IgD-negative memory B cell (primary cell): ENCODE measurements at regions not wholly inside any gene's neighbourhood (a gene's known extent, or its start where the extent isn't known, plus 50 kb on each side); places are given as distances from the start of the nearest gene placed in this dataset.
A peak's percentile ranks its signal among the peaks of the same experiment; 100 is the strongest.

ENCODE experiments used
- H3K27ac Mint-ChIP-seq, 3 donors: one replicate each; pipeline ENCODE4 v1.8.0; 2020 to 2022; ENCODE audit warnings: mild to moderate bottlenecking in 3 of 3, mixed read lengths in 3 of 3, moderate library complexity in 1 of 3
- H3K27me3 Mint-ChIP-seq: one replicate; pipeline ENCODE4 v1.8.0; 2021; ENCODE audit warnings: mixed read lengths
- H3K36me3 Mint-ChIP-seq: one replicate; pipeline ENCODE4 v1.8.0; 2020; ENCODE audit warnings: mild to moderate bottlenecking, mixed read lengths
- H3K4me1 Mint-ChIP-seq, 3 donors: one replicate each; pipeline ENCODE4 v1.8.0; 2020 to 2022; ENCODE audit warnings: mixed read lengths in 3 of 3, mild to moderate bottlenecking in 1 of 3
- H3K4me3 Mint-ChIP-seq, 4 donors: one replicate each; pipeline ENCODE4 v1.8.0; 2020 to 2022; ENCODE audit warnings: mild to moderate bottlenecking in 4 of 4, mixed read lengths in 4 of 4, moderate library complexity in 3 of 4
- H3K9me3 Mint-ChIP-seq, 3 donors: one replicate each; pipeline ENCODE4 v1.8.0; 2020 to 2021; ENCODE audit warnings: mixed read lengths in 3 of 3, mild to moderate bottlenecking in 1 of 3

DNA sequence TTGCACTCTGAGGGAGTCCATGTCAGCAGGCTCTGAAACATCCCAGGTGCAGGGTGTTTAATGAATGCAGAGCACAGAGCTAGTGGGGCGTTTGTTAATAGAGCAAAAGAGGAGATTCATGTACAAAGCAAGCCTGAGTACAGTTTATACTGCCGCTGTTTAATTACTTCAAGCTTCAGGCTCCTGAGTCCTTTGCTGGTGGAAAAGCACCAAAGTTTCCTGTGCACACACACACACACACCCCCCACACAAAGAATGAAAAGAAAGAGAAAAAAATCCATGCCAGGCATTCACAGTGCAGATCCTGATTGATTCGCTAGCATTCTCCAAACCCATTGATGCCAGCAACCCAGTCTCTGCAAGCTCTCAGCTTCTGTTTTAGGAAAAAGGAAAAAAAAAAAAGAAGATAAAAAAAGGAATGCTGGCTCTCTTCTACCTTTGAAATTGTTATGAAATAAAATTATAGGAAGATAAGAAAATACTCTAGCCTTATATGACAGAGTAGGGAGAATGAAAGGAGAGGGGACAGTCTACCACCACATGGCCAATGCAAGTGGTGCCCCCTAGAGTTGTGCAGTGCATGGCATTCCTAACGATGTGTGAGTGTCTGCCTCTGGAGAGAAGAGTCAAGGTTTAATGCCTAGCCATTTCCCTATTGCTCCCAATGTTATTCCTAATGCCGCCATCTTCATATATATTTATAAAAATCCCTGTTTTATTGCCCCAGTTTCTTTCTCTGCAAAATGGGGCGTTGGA lies 216.5 kb downstream of the TMEM114 start:
- H3K4me3 Mint-ChIP-seq, result no peak overlapping the region

DNA sequence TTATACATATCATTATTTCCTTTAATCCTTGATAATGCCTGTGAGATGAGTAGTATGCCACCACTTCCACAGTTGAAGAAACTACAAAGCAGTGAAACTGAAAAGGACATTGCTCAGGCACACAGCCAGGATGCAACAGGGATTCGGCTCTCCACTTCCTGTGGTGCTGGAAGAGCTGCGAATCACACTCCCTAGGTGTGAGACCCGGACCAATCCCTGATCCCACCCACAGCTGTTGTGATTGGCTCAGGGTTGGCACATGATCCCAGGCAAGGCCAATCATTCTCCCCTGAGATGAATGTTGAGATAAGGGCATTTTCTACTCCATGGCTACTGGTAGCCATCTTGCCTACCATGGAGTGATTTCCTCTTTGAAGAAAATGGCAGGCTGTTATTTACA lies 218.2 kb downstream of the TMEM114 start:
- no peak overlapping the region for H3K27ac Mint-ChIP-seq
- H3K4me3 Mint-ChIP-seq, result no peak overlapping the region
- peaks cover 7 to 13% (median 9%) of the 10 kb centered on the region in 3 donors for H3K9me3 Mint-ChIP-seq
- H3K27me3 Mint-ChIP-seq, result no peaks in the 10 kb centered on the region
- H3K36me3 Mint-ChIP-seq, result no peaks in the 10 kb centered on the region
- H3K4me1 Mint-ChIP-seq, result no peaks in the 10 kb centered on the region

More for the DNA sequence above, 216.5 kb downstream of the TMEM114 start:
- Mint-ChIP-seq H3K4me1 (no peaks in the 10 kb centered on the region), H3K36me3 (no peaks in the 10 kb centered on the region), H3K27ac (no peak overlapping the region), H3K9me3 (peaks cover 4 to 9% (median 6%) of the 10 kb centered on the region in 3 donors), H3K27me3 (no peaks in the 10 kb centered on the region)

DNA sequence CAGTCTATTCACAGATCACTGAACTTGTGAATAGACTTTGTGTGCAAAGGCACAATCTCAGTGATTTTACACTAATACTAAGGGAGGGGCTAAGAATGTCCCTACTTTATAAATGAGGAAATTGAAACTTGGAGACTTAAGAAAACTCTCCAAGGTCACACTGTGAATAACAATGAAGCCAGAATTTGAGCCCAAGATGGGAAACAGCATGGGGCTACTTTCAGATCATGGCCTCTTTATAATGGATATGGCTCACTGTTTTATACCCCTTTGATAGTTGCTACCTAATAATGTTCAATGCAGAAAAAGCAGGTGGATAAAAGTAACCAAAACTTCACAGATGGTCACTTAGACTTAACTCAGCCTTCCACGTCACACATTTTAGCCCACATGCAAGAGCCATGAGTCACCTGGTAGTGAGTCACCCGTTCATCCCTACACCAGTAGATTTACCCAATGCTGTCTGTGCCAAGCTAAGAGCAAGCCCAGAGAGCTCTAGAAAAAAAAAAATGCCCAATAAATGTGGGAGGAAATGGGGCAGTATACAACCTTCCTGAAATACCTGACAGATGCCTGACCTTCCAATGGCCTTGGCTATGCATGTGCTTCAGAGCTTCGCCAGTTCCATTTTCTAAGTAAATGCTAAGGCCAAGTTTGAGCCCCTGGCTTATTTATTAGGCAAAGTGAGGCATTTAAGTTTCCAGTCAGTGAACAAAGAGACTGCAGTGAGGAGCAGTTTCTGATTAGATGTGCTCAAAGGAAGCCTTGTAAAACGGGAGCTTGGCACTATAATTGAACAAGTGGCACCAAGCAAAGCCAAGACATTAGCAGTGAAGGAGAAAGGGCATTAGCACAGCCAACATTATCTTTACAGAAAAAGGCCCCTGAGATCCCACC lies 219.7 kb downstream of the TMEM114 start:
- Mint-ChIP-seq H3K9me3 (peaks cover 7 to 15% (median 15%) of the 10 kb centered on the region in 3 donors), H3K36me3 (no peaks in the 10 kb centered on the region), H3K27me3 (no peaks in the 10 kb centered on the region), H3K4me3 (no peak overlapping the region), H3K4me1 (no peaks in the 10 kb centered on the region), H3K27ac (peak overlapping the region in 1 of 3 donors; percentile 16)

DNA sequence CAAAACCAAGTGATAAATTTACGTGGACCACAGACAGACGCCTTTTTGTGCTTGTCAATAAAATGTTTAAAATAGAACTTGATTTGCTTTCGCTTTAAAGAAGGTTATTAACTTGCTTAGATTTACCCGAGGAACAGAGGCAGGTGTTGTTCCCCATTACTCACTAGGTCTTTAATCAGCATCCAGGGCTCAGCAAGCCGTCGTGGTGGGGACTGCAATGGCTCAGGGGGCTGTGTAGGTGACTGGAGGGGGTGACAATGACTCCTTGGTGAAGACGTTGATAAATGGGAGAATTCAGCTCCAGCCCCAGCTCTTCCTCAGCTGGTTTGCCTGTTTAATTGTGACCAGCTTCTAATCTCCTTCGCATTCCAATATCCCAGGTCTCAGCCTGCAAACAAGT lies 231.4 kb downstream of the TMEM114 start:
- H3K27ac Mint-ChIP-seq, result no peak overlapping the region
- no peak overlapping the region for H3K4me3 Mint-ChIP-seq
- H3K9me3 Mint-ChIP-seq, result peaks cover 0 to 4% (median 1%) of the 10 kb centered on the region in 3 donors
- no peaks in the 10 kb centered on the region for H3K4me1 Mint-ChIP-seq
- no peaks in the 10 kb centered on the region for H3K27me3 Mint-ChIP-seq
- H3K36me3 Mint-ChIP-seq, result no peaks in the 10 kb centered on the region

DNA sequence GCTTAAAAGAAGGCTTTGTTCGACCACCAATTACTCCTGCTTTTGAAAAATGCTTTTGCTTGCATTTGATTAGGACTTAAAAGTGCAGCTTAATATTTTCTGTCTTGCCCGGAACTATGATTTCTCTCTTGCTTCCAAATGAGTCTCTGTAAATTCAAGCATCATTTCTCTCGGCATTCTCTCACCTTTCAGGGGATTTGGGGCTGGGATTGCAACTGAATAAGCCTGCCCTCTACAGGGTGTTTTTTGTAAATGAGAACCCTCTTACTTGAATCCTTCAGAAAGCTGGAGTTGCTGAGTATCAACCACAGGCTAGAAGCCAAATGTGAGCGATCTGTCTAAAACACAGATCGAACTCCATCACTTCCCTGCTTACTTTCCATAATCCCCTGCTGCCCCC lies 234.6 kb downstream of the TMEM114 start:
- Mint-ChIP-seq H3K4me1 (no peaks in the 10 kb centered on the region), H3K27me3 (no peaks in the 10 kb centered on the region), H3K27ac (no peak overlapping the region), H3K4me3 (no peak overlapping the region), H3K36me3 (peaks cover 2% of the 10 kb centered on the region), H3K9me3 (peaks cover 0 to 4% (median 4%) of the 10 kb centered on the region in 3 donors)

DNA sequence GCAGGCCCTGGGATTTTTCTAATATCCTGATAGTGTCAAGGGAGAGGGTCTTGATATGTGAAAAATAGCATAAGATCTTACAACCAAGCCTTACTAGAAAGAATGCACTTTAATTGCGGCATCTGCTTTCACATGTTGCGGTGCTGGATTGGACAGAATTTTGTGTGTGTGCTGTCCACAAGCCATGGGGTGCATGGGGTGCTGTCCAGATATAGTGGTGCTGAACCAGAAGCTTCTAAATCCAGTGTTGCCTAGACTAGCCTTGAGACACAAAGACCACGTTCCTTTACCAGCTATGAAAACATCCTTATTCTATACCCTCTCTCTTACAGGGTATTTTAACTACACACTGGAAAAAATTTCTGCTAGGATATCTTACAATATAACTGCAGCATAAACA lies 244.0 kb downstream of the TMEM114 start:
- Mint-ChIP-seq H3K27ac (no peak overlapping the region), H3K4me3 (no peak overlapping the region), H3K9me3 (peaks cover 7 to 11% (median 11%) of the 10 kb centered on the region in 3 donors), H3K36me3 (no peaks in the 10 kb centered on the region), H3K4me1 (no peaks in the 10 kb centered on the region), H3K27me3 (no peaks in the 10 kb centered on the region)

DNA sequence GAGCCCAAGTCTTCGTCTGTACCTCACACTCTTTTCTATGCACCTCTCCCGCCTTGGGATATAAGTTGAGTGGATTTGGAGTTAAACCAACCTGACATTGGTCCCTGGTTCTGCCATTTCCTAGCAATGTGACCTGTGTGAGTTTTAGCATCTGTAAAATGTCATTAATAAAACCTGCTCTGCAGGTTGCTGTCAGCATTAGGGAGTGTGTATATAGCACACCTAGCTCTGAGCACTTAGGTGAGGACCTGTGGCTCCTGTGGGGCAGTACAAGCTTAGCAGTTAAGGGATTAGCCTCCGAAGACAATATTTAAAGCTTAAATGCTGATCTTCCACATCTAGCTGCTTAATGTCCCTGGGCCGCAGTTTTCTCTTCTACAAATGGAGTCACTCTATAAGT lies 248.0 kb downstream of the TMEM114 start:
- Mint-ChIP-seq H3K9me3 (peaks cover 8 to 16% (median 13%) of the 10 kb centered on the region in 3 donors), H3K27ac (no peak overlapping the region), H3K27me3 (no peaks in the 10 kb centered on the region), H3K4me1 (no peaks in the 10 kb centered on the region), H3K36me3 (no peaks in the 10 kb centered on the region), H3K4me3 (no peak overlapping the region)

DNA sequence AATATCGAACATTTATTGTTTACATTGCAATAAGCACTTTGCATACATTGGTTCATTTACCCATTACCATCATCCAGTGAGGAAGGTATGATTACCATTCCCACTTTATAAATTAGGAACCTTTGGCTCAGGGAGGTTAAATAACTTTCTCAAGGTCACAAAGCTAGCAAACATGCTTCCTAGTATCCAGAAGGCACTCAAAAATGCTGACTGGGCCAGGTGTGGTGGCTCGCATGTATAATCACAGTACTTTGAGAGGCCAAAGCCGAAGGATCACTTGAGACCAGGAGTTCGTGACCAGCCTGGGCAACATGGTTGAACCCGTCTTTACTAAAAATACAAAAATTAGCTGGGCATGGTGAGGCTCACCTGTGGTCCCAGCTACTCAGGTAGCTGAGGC lies 259.6 kb downstream of the TMEM114 start:
- no peaks in the 10 kb centered on the region for H3K4me1 Mint-ChIP-seq
- H3K27ac Mint-ChIP-seq, result no peak overlapping the region
- H3K4me3 Mint-ChIP-seq, result no peak overlapping the region
- H3K36me3 Mint-ChIP-seq, result no peaks in the 10 kb centered on the region
- H3K9me3 Mint-ChIP-seq, result peaks cover 0 to 17% (median 4%) of the 10 kb centered on the region in 3 donors
- no peaks in the 10 kb centered on the region for H3K27me3 Mint-ChIP-seq

DNA sequence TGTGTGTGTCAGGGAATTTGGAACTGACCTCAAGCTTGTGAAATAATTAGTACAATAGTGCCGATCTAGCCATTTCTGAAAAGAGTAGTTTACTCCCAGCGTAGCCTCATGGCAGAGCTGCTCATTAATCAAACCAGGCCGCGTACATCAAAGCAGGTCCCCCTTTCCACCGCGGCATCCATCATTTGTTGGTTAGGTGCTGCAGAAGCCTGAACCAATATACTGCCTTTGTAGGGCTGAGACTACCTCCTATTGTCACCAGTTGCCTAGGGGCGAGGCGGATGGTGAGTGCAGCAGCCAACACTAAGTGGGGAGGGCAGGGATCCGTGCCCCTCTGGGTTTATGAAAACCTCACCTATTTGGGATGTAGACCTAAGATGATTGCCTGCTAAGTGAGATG lies 264.1 kb downstream of the TMEM114 start:
- no peaks in the 10 kb centered on the region for H3K27me3 Mint-ChIP-seq
- H3K27ac Mint-ChIP-seq, result no peak overlapping the region
- H3K4me1 Mint-ChIP-seq, result no peaks in the 10 kb centered on the region

DNA sequence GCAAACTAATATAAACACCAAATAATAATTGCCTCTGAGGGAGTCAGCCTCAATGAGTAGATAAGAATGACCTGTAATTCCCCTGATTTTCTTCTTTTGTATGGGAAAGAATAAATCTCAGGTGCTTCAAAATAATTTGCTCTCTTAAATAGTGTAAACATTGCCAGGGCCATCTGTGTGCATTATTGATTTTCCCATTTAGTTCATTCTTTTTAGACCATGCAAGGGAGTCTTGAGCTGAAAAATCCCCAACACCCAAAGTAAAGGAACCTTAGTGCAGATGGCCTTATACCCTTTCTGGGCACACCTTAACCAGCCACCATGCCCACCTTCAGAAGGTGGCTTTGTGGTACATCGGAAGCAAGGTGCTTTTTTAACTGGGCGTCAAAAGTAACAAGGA lies 267.2 kb downstream of the TMEM114 start:
- H3K4me1 Mint-ChIP-seq, result no peaks in the 10 kb centered on the region
- peaks cover 6 to 12% (median 11%) of the 10 kb centered on the region in 3 donors for H3K9me3 Mint-ChIP-seq
- H3K36me3 Mint-ChIP-seq, result no peaks in the 10 kb centered on the region
- no peak overlapping the region for H3K27ac Mint-ChIP-seq
- H3K4me3 Mint-ChIP-seq, result no peak overlapping the region
- no peaks in the 10 kb centered on the region for H3K27me3 Mint-ChIP-seq

More for the DNA sequence above, 264.1 kb downstream of the TMEM114 start:
- Mint-ChIP-seq H3K4me3 (no peak overlapping the region), H3K36me3 (no peaks in the 10 kb centered on the region), H3K9me3 (peaks cover 6 to 17% (median 11%) of the 10 kb centered on the region in 3 donors)

DNA sequence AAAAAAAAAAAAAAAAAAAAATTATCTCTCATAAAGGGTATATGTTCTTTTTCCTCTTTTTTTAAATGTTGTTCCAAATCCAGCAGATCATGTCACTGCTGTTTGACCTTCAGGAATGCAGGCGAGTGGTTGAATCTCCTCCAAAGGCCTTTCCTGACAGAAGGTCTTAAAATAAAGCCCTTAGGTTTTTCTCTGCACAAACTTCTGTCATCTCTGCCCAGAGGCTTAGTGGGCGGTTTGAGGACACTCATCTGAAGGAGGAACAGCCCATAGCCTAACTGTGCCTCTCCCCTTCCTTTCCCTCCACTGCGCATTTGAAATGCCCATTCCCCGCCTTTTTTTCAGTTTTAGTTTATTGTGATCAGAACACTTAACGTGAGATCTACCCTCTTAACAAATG lies 270.2 kb downstream of the TMEM114 start:
- H3K4me3 Mint-ChIP-seq, result no peak overlapping the region
- no peaks in the 10 kb centered on the region for H3K4me1 Mint-ChIP-seq
- peaks cover 6 to 12% (median 11%) of the 10 kb centered on the region in 3 donors for H3K9me3 Mint-ChIP-seq
- no peaks in the 10 kb centered on the region for H3K27me3 Mint-ChIP-seq
- H3K27ac Mint-ChIP-seq, result no peak overlapping the region
- H3K36me3 Mint-ChIP-seq, result no peaks in the 10 kb centered on the region

DNA sequence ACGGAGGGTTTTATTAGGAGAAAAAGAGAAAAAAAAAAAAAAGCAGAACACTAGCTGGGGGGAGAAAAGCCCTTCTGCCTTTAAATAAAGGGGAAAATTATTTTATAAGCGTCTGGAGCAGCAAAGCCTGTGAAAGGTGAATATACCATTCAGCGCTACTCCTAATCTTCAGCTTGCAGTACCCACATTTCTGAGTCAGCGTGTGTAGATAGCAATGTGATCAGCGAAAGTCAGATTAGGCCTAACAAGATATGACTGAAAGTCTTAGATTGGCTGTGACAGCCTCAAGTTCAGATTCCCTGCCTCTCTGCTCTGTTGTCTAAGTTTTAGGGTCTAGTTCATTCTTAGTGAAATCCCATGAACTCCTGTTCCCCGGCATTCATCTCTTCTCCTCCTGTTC lies 279.5 kb downstream of the TMEM114 start:
- Mint-ChIP-seq H3K4me3 (no peak overlapping the region), H3K4me1 (no peaks in the 10 kb centered on the region), H3K27ac (no peak overlapping the region), H3K36me3 (no peaks in the 10 kb centered on the region), H3K9me3 (peaks cover 8 to 20% (median 10%) of the 10 kb centered on the region in 3 donors), H3K27me3 (no peaks in the 10 kb centered on the region)

DNA sequence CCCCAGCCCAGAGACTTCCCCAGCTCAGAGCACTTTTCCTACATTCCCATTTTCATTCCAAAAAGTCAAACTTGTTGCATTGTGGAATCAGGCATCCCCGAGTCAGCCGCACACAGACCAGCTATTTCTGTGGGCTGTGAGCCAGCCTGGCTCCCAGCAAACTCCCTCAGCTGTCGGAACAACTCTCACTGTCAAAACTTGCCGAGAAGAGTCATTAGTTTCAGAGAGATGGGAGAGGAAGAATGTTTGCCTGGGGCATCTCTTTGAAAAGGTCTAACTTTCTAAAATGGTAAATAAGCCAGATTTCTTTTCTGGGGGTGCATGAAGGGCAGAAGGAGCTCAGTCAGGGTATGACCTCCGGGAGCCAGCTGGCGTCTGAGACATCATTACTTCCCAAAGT lies 280.0 kb downstream of the TMEM114 start:
- Mint-ChIP-seq H3K36me3 (no peaks in the 10 kb centered on the region), H3K9me3 (peaks cover 8 to 20% (median 10%) of the 10 kb centered on the region in 3 donors), H3K4me3 (no peak overlapping the region), H3K27ac (no peak overlapping the region), H3K27me3 (no peaks in the 10 kb centered on the region), H3K4me1 (no peaks in the 10 kb centered on the region)

DNA sequence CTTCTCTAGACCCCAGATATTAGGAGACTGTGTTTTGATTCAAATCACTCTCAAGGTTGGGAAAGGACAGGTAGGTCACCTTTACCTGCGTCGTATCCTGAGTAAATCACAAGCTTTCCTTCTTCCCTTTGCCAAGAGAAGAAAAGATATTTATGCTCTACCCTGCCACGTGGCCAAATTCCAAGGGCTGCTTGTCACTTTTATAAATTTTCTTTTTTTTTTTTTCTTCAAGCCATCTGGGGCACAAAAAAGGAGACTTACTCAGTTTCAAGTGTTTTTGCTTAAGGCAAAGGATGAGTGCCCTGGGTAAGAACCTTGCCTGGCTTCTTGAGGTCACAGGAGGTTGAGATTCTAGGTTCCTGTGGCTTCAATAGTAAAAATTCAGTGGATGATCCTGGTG lies 285.1 kb downstream of the TMEM114 start:
- H3K36me3 Mint-ChIP-seq, result no peaks in the 10 kb centered on the region
- no peaks in the 10 kb centered on the region for H3K27me3 Mint-ChIP-seq
- H3K4me3 Mint-ChIP-seq, result no peak overlapping the region
- no peaks in the 10 kb centered on the region for H3K4me1 Mint-ChIP-seq
- no peak overlapping the region for H3K27ac Mint-ChIP-seq
- peaks cover 8 to 23% (median 10%) of the 10 kb centered on the region in 3 donors for H3K9me3 Mint-ChIP-seq

DNA sequence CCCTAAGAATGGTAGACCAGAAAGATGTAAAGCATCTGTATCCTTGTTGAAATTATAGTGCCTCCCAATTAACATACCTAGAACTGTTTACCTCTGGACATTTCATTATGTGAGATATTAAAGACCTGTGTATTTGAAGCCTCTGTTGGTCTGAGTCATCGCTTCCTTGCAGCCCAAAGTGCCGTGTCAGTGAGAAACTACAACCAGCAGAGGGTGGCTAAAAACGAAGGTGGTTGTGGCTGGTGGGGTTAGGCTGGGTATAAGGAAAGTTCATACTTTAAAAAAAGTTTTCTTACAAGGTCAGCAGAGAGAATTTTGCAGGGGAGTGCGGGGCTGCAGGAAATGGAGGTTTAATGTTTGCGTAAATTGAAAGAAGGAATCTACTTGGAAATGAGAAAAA lies 290.7 kb downstream of the TMEM114 start:
- no peaks in the 10 kb centered on the region for H3K27me3 Mint-ChIP-seq
- no peak overlapping the region for H3K4me3 Mint-ChIP-seq
- H3K9me3 Mint-ChIP-seq, result peaks cover 6 to 9% (median 6%) of the 10 kb centered on the region in 3 donors
- no peaks in the 10 kb centered on the region for H3K36me3 Mint-ChIP-seq
- no peaks in the 10 kb centered on the region for H3K4me1 Mint-ChIP-seq
- H3K27ac Mint-ChIP-seq, result no peak overlapping the region
